WTC11 (cell line): ENCODE measurements at regions not wholly inside any gene's neighbourhood (a gene's known extent, or its start where the extent isn't known, plus 50 kb on each side); places are given as distances from the start of the nearest gene placed in this dataset.
A peak's percentile ranks its signal among the peaks of the same experiment; 100 is the strongest.

ENCODE experiments used
- ATAC-seq: fragments of 200-7000 bp; cut with Tn5 transposase; 2 replicates; pipeline ENCODE4 v1.10.0; 2021; ENCODE audit warnings: mild to moderate bottlenecking, moderate library complexity
- CTCF ChIA-PET: fragments of 300-600 bp; sonication (Branson Sonifier 250); formaldehyde crosslinking; loops from one replicate; lab custom pipeline; 2021; ENCODE audit warnings: antibody characterized with exemption; lab: Charles Lee
- POLR2A ChIA-PET: fragments of 350-600 bp; sonication (Branson Sonifier 250); formaldehyde crosslinking; loops from one replicate; lab custom pipeline; 2021; ENCODE audit warnings: antibody characterized with exemption; lab: Charles Lee
- DNase-seq: peaks from one replicate; pipeline ENCODE4 v3.0.0; 2021; ENCODE audit warnings: low spot score
- H3K27ac Mint-ChIP-seq: 2 replicates; pipeline ENCODE4 v1.8.0; 2021; ENCODE audit warnings: mixed read lengths
- H3K27me3 Mint-ChIP-seq: 2 replicates; pipeline ENCODE4 v1.8.0; 2021; ENCODE audit warnings: low read depth, mild to moderate bottlenecking, moderate library complexity, mixed read lengths
- H3K36me3 Mint-ChIP-seq: 2 replicates; pipeline ENCODE4 v1.8.0; 2021; ENCODE audit warnings: mixed read lengths
- H3K4me1 Mint-ChIP-seq: 2 replicates; pipeline ENCODE4 v1.8.0; 2022; ENCODE audit warnings: mixed read lengths
- H3K4me3 Mint-ChIP-seq: 2 replicates; pipeline ENCODE4 v1.8.0; 2021; ENCODE audit warnings: mild to moderate bottlenecking, moderate library complexity, mixed read lengths
- H3K9me3 Mint-ChIP-seq: 2 replicates; pipeline ENCODE4 v1.8.0; 2021; ENCODE audit warnings: mixed read lengths
- AR ChIP-seq: fragments of 250-450 bp; sonication (Bioruptor Pico); IDR thresholded peaks from 2 replicates; pipeline ENCODE4 v1.9.0; 2021; ENCODE audit warnings: mild to moderate bottlenecking
- ATF3 ChIP-seq: sonication (generic); formaldehyde crosslinking; conservative IDR thresholded peaks from 2 replicates; pipeline ENCODE4 v1.8.1; 2022; ENCODE audit warnings: mild to moderate bottlenecking, missing genetic modification reagents
- CTCF ChIP-seq: fragments of 200-600 bp; IDR thresholded peaks from 2 replicates; pipeline ENCODE4 v1.8.0; 2022; ENCODE audit warnings: antibody characterized with exemption
- E2F5 ChIP-seq: sonication (generic); formaldehyde crosslinking; IDR thresholded peaks from 2 replicates; pipeline ENCODE4 v1.8.1; 2022; ENCODE audit warnings: mild to moderate bottlenecking, moderate library complexity, missing genetic modification reagents
- ERG ChIP-seq: fragments of 250-450 bp; sonication (Bioruptor Pico); IDR thresholded peaks from 2 replicates; pipeline ENCODE4 v1.8.0; 2021; ENCODE audit warnings: mild to moderate bottlenecking
- ESRRA ChIP-seq: sonication (generic); formaldehyde crosslinking; IDR thresholded peaks from 2 replicates; pipeline ENCODE4 v1.8.1; 2022; ENCODE audit warnings: mild to moderate bottlenecking, missing genetic modification reagents, borderline replicate concordance
- FOXJ3 ChIP-seq: sonication (generic); formaldehyde crosslinking; IDR thresholded peaks from 2 replicates; pipeline ENCODE4 v1.9.0; 2021; ENCODE audit warnings: missing genetic modification reagents, mild to moderate bottlenecking, borderline replicate concordance
- FOXP1 ChIP-seq: sonication (generic); formaldehyde crosslinking; IDR thresholded peaks from 2 replicates; pipeline ENCODE4 v1.8.0; 2022; ENCODE audit warnings: missing genetic modification reagents, mild to moderate bottlenecking, moderate library complexity, borderline replicate concordance
- HMGA2 ChIP-seq: fragments of 250-450 bp; sonication (Bioruptor Pico); IDR thresholded peaks from 2 replicates; pipeline ENCODE4 v1.4.0; 2021; ENCODE audit warnings: mild to moderate bottlenecking, moderate library complexity
- IRF1 ChIP-seq: sonication (generic); formaldehyde crosslinking; IDR thresholded peaks from 2 replicates; pipeline ENCODE4 v1.8.0; 2023; ENCODE audit warnings: missing genetic modification reagents
- MYBL2 ChIP-seq: sonication (generic); formaldehyde crosslinking; IDR thresholded peaks from 2 replicates; pipeline ENCODE4 v1.8.1; 2023; ENCODE audit warnings: mild to moderate bottlenecking, moderate library complexity, missing genetic modification reagents
- RELA ChIP-seq: sonication (generic); formaldehyde crosslinking; IDR thresholded peaks from 2 replicates; pipeline ENCODE4 v1.8.1; 2022; ENCODE audit warnings: missing genetic modification reagents, mild to moderate bottlenecking, borderline replicate concordance
- SMAD4 ChIP-seq: sonication (generic); formaldehyde crosslinking; IDR thresholded peaks from 2 replicates; pipeline ENCODE4 v1.8.0; 2022; ENCODE audit warnings: mild to moderate bottlenecking, missing genetic modification reagents
- SOX15 ChIP-seq: fragments of 250-450 bp; sonication (Bioruptor Pico); IDR thresholded peaks from 2 replicates; pipeline ENCODE4 v1.9.0; 2021; ENCODE audit warnings: mild to moderate bottlenecking
- TCF7 ChIP-seq: sonication (generic); formaldehyde crosslinking; IDR thresholded peaks from 2 replicates; pipeline ENCODE4 v1.8.0; 2022; ENCODE audit warnings: mild to moderate bottlenecking, low read depth, missing genetic modification reagents, moderate library complexity
- ZBTB21 ChIP-seq: sonication (generic); formaldehyde crosslinking; IDR thresholded peaks from 2 replicates; pipeline ENCODE4 v1.8.1; 2023; ENCODE audit warnings: mild to moderate bottlenecking, missing genetic modification reagents, borderline replicate concordance
- ZBTB43 ChIP-seq: sonication (generic); formaldehyde crosslinking; IDR thresholded peaks from 2 replicates; pipeline ENCODE4 v1.8.1; 2023; ENCODE audit warnings: mild to moderate bottlenecking, missing genetic modification reagents
- ZNF396 ChIP-seq: fragments of 250-450 bp; sonication (Bioruptor Pico); IDR thresholded peaks from 2 replicates; pipeline ENCODE4 v1.8.0; 2021; ENCODE audit warnings: mild to moderate bottlenecking, moderate library complexity, borderline replicate concordance
- ZNF416 ChIP-seq: fragments of 250-450 bp; sonication (Bioruptor Pico); IDR thresholded peaks from 2 replicates; pipeline ENCODE4 v1.9.0; 2021; ENCODE audit warnings: mild to moderate bottlenecking, inconsistent platforms
- ZNF423 ChIP-seq: fragments of 250-450 bp; sonication (Bioruptor Pico); IDR thresholded peaks from 2 replicates; pipeline ENCODE4 v2.1.2; 2022; ENCODE audit warnings: mild to moderate bottlenecking, moderate library complexity

- TF ChIP-seq MYBL2 (CRISPR knock-in tag), result no peak
- TF ChIP-seq, all 79 proteins: peak for 0
Observed at GRCh38 chr18:75351409-75351808, 76.1 kb downstream of the SMIM21 start (continued).

GRCh38 chr18:75350857-75351256 is 76.6 kb downstream of the SMIM21 start:
- ATAC-seq, result peak; percentile 22; the same call in 1 of the 2 replicates
- H3K36me3 Mint-ChIP-seq, result peaks cover 51% of the 10 kb centered on the region
- H3K27ac Mint-ChIP-seq, result no peak overlapping the region
- peaks cover 23% of the 10 kb centered on the region for H3K4me1 Mint-ChIP-seq
- TF ChIP-seq CTCF (no peak), ZBTB21 (CRISPR knock-in tag) (no peak), ZNF396 (CRISPR knock-in tag) (no peak), IRF1 (no peak), SMAD4 (CRISPR knock-in tag) (no peak), ERG (CRISPR knock-in tag) (no peak), FOXJ3 (CRISPR knock-in tag) (no peak), SOX15 (CRISPR knock-in tag) (no peak)
- TF ChIP-seq, all 79 proteins: peak for 0
- ChIA-PET CTCF (no interaction called here), POLR2A (no interaction called here)
- Mint-ChIP-seq H3K4me3 (peak overlapping the region; percentile 26), H3K27me3 (peaks cover 45% of the 10 kb centered on the region), H3K9me3 (peaks cover 52% of the 10 kb centered on the region)
- DNase-seq, result no peak

GRCh38 chr18:75350512-75350839 is 77.0 kb downstream of the SMIM21 start:
- POLR2A ChIA-PET, result no interaction called here
- TF ChIP-seq ZBTB43 (CRISPR knock-in tag) (0 out of 2 replicates have a peak, but pooled peaks have one; percentile 22), E2F5 (CRISPR knock-in tag) (no peak), ZNF416 (CRISPR knock-in tag) (no peak), RELA (CRISPR knock-in tag) (no peak)
- TF ChIP-seq, all 79 proteins: peak for 1
- peak overlapping the region; percentile 26 for H3K4me3 Mint-ChIP-seq
- ATAC-seq (peak; percentile 63), DNase-seq (no peak)
- no peak overlapping the region for H3K27ac Mint-ChIP-seq
- peaks cover 45% of the 10 kb centered on the region for H3K27me3 Mint-ChIP-seq
- peaks cover 47% of the 10 kb centered on the region for H3K36me3 Mint-ChIP-seq
- CTCF ChIA-PET, result no interaction called here
- peaks cover 48% of the 10 kb centered on the region for H3K9me3 Mint-ChIP-seq
- H3K4me1 Mint-ChIP-seq, result peaks cover 23% of the 10 kb centered on the region

- peaks cover 25% of the 10 kb centered on the region for H3K4me1 Mint-ChIP-seq
- H3K9me3 Mint-ChIP-seq, result peaks cover 45% of the 10 kb centered on the region
- POLR2A ChIA-PET, result no interaction called here
- H3K27me3 Mint-ChIP-seq, result peaks cover 45% of the 10 kb centered on the region
- DNase-seq, result no peak
- no peak for TF ChIP-seq ESRRA (CRISPR knock-in tag)
- no peak for TF ChIP-seq TCF7 (CRISPR knock-in tag)
- no peak for TF ChIP-seq AR (CRISPR knock-in tag)
- TF ChIP-seq ATF3 (CRISPR knock-in tag), result no peak
- no peak for TF ChIP-seq HMGA2
- TF ChIP-seq FOXP1 (CRISPR knock-in tag), result no peak
- TF ChIP-seq ZNF423 (CRISPR knock-in tag), result no peak
- TF ChIP-seq, all 79 proteins: peak for 0
- CTCF ChIA-PET, result no interaction called here
- Mint-ChIP-seq H3K36me3 (peaks cover 44% of the 10 kb centered on the region), H3K4me3 (peak overlapping the region; percentile 26), H3K27ac (0 out of 2 replicates have a peak overlapping the region, but pooled peaks have one; percentile 14)
- peak; percentile 32 for ATAC-seq
Observed at GRCh38 chr18:75349668-75350511, 77.6 kb downstream of the SMIM21 start.
